Uterus (tissue), 3 donors: ENCODE measurements at regions not wholly inside any gene's neighbourhood (a gene's known extent, or its start where the extent isn't known, plus 50 kb on each side); places are given as distances from the start of the nearest gene placed in this dataset.

Experiments used
- DNase-seq, 2 donors: peaks; one replicate each; pipeline ENCODE4 v3.0.0-alpha.2; 2019 to 2020
- H3K27ac ChIP-seq, 2 donors: fragments of 200-600 bp; sonication (generic); 1 replicate in 1 of 2; 2 replicates in 1 of 2; pipeline ENCODE4 v1.5.1; 2016 to 2018
- H3K27me3 ChIP-seq, 2 donors: fragments of 200-600 bp; sonication (generic); one replicate each; pipeline ENCODE4 v1.5.1; 2018 to 2019; ENCODE audit warnings: control low read depth in 1 of 2
- H3K36me3 ChIP-seq, 2 donors: fragments of 200-600 bp; sonication (generic); one replicate each; pipeline ENCODE4 v1.5.1; 2019; ENCODE audit warnings: control low read depth in 1 of 2
- H3K4me1 ChIP-seq, 2 donors: fragments of 200-600 bp; sonication (generic); one replicate each; pipeline ENCODE4 v1.5.1; 2018 to 2019; ENCODE audit warnings: control low read depth in 1 of 2
- H3K4me3 ChIP-seq, 2 donors: fragments of 200-600 bp; sonication (generic); 1 replicate in 1 of 2; 2 replicates in 1 of 2; pipeline ENCODE4 v1.5.1; 2018 to 2019; ENCODE audit warnings: mild to moderate bottlenecking in 1 of 2
- H3K9me3 ChIP-seq, 2 donors: fragments of 200-600 bp; sonication (generic); one replicate each; pipeline ENCODE4 v1.5.1; 2019; ENCODE audit warnings: control low read depth in 1 of 2
- POLR2A ChIP-seq, 2 donors: fragments of 450-650 bp; IDR thresholded peaks; one replicate each; pipeline ENCODE4 v1.6.1; 2016; ENCODE audit warnings: antibody characterized with exemption in 2 of 2, mild to moderate bottlenecking in 1 of 2, moderate library complexity in 1 of 2
- intact Hi-C: fragments of 100-400 bp; cut with DNase I; formaldehyde crosslinking; loops from one replicate; pipeline ENCODE4 v1.15.1; 2023; ENCODE audit warnings: low total_unique reads
- TF ChIP-seq, protein P1 (sequence below), 4 experiments: fragments of 200-600 bp in 2 of 4; fragments of 450-650 bp in 2 of 4; sonication (generic) in 2 of 4; IDR thresholded peaks; one replicate each; pipeline ENCODE4 v1.5.1; 2016 to 2019; ENCODE audit warnings: antibody characterized with exemption in 4 of 4, mild to moderate bottlenecking in 2 of 4, moderate library complexity in 1 of 4
- donor health status: DM: yes; HTN: yes; CAD: no.

GRCh38 chr15:47917881-47918280, 200.6 kb downstream of the SEMA6D start:
- no peaks in the 10 kb centered on the region for H3K27me3 ChIP-seq
- no peak overlapping the region for H3K4me3 ChIP-seq
- no peak overlapping the region for H3K27ac ChIP-seq
- TF ChIP-seq POLR2A (IDR thresholded peaks at IDR 0.05): no peak
- TF ChIP-seq, protein P1, sequence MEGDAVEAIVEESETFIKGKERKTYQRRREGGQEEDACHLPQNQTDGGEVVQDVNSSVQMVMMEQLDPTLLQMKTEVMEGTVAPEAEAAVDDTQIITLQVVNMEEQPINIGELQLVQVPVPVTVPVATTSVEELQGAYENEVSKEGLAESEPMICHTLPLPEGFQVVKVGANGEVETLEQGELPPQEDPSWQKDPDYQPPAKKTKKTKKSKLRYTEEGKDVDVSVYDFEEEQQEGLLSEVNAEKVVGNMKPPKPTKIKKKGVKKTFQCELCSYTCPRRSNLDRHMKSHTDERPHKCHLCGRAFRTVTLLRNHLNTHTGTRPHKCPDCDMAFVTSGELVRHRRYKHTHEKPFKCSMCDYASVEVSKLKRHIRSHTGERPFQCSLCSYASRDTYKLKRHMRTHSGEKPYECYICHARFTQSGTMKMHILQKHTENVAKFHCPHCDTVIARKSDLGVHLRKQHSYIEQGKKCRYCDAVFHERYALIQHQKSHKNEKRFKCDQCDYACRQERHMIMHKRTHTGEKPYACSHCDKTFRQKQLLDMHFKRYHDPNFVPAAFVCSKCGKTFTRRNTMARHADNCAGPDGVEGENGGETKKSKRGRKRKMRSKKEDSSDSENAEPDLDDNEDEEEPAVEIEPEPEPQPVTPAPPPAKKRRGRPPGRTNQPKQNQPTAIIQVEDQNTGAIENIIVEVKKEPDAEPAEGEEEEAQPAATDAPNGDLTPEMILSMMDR (IDR thresholded peaks at IDR 0.05): no peak
- no peak for DNase-seq
- H3K36me3 ChIP-seq: no peaks in the 10 kb centered on the region
- no peaks in the 10 kb centered on the region for H3K4me1 ChIP-seq
- intact Hi-C loops: no loop called here
- H3K9me3 ChIP-seq: no peaks in the 10 kb centered on the region

DNA sequence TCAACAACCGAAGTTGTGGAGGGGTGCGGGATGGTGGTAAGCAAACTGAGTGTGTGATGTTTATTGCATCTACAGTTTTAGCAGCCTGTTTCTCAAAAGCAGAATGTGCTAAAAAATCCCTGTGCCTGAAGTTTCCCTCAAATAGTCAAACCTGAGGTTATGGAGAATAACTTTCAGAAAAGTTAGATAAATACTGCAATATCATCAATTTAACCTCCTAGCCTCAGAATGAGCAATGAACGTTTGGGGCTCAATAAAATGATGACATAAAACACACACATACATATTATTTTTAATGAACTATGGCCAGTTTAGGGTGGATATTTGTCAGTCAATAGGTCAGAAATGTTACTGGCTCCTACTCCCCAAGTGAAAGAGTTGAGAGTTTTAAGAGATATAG, 201.6 kb downstream of the SEMA6D start:
- Histone ChIP-seq H3K27me3 (no peaks in the 10 kb centered on the region), H3K27ac (no peak overlapping the region), H3K36me3 (no peaks in the 10 kb centered on the region), H3K4me3 (no peak overlapping the region), H3K4me1 (no peaks in the 10 kb centered on the region), H3K9me3 (no peaks in the 10 kb centered on the region)
- DNase-seq: no peak
- TF ChIP-seq, protein P1 (IDR thresholded peaks at IDR 0.05): no peak
- no peak for TF ChIP-seq POLR2A (IDR thresholded peaks at IDR 0.05)
- intact Hi-C loops: no loop called here

GRCh38 chr15:47924381-47924780, 196.4 kb upstream of the SLC24A5 start:
- Histone ChIP-seq H3K27me3 (no peaks in the 10 kb centered on the region), H3K36me3 (no peaks in the 10 kb centered on the region), H3K4me1 (no peaks in the 10 kb centered on the region), H3K9me3 (no peaks in the 10 kb centered on the region), H3K27ac (no peak overlapping the region), H3K4me3 (no peak overlapping the region)
- intact Hi-C loops: no loop called here
- DNase-seq: no peak
- no peak for TF ChIP-seq POLR2A (IDR thresholded peaks at IDR 0.05)
- TF ChIP-seq, protein P1 (IDR thresholded peaks at IDR 0.05): no peak

GRCh38 chr15:47929138-47929803, 191.5 kb upstream of the SLC24A5 start:
- DNase-seq: no peak
- Histone ChIP-seq H3K9me3 (no peaks in the 10 kb centered on the region), H3K27me3 (no peaks in the 10 kb centered on the region), H3K4me3 (no peak overlapping the region), H3K36me3 (no peaks in the 10 kb centered on the region), H3K27ac (no peak overlapping the region), H3K4me1 (no peaks in the 10 kb centered on the region)
- TF ChIP-seq POLR2A (IDR thresholded peaks at IDR 0.05): no peak
- TF ChIP-seq, protein P1 (IDR thresholded peaks at IDR 0.05): no peak
- intact Hi-C loops: no loop called here

DNA sequence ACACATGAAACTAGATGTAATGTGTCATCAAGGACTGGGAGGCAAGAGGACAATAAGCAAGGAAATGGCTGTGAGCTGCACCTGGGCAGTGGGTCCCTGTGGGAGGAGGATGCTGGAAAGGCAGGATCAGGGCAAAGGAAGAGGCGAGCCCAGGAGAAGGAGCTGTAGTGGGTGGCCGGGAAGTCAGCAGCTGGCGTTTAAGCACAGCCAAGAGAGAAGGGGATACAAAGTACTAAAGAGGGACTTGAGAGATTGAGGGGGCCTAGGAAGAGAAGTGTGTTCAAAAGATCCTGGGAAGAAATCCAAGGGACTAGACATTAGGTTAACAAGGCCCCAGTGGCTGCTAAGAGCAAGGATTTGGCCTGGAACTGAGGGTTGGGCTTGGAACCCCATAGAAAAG, 188.5 kb upstream of the SLC24A5 start:
- DNase-seq: no peak
- intact Hi-C loops: no loop called here
- H3K36me3 ChIP-seq: no peaks in the 10 kb centered on the region

More for the DNA sequence above, 188.5 kb upstream of the SLC24A5 start:
- no peak for TF ChIP-seq POLR2A (IDR thresholded peaks at IDR 0.05)
- TF ChIP-seq, protein P1 (IDR thresholded peaks at IDR 0.05): no peak
- no peaks in the 10 kb centered on the region for H3K4me1 ChIP-seq
- no peak overlapping the region for H3K27ac ChIP-seq
- H3K27me3 ChIP-seq: no peaks in the 10 kb centered on the region
- no peak overlapping the region for H3K4me3 ChIP-seq
- no peaks in the 10 kb centered on the region for H3K9me3 ChIP-seq
